Progenitor cell of endocrine pancreas (in vitro differentiated cells): ENCODE measurements at regions not wholly inside any gene's neighbourhood (a gene's known extent, or its start where the extent isn't known, plus 50 kb on each side); places are given as distances from the start of the nearest gene placed in this dataset.
"Not testable (repeated sequence)": the region's sequence is repeated elsewhere in the genome, so short reads cannot be mapped to it uniquely, and the experiment has no call there.

ENCODE experiments used
- DNase-seq: peaks from one replicate; pipeline ENCODE4 v3.0.0; 2021; ENCODE audit warnings: low spot score; ENCODE audit not compliant: unreplicated experiment
- H3K27ac Mint-ChIP-seq: 2 replicates; pipeline ENCODE4 v1.8.0; 2021; ENCODE audit warnings: mild to moderate bottlenecking, moderate library complexity, mixed read lengths
- H3K27me3 Mint-ChIP-seq: 2 replicates; pipeline ENCODE4 v1.8.0; 2021; ENCODE audit warnings: mixed read lengths
- H3K36me3 Mint-ChIP-seq: 2 replicates; pipeline ENCODE4 v1.8.0; 2022; ENCODE audit warnings: mixed read lengths; ENCODE audit not compliant: insufficient read depth
- H3K4me1 Mint-ChIP-seq: 2 replicates; pipeline ENCODE4 v1.8.0; 2021; ENCODE audit warnings: low read depth, mixed read lengths
- H3K4me3 Mint-ChIP-seq: 2 replicates; pipeline ENCODE4 v1.8.0; 2021; ENCODE audit warnings: low read depth, mild to moderate bottlenecking, moderate library complexity, mixed read lengths
- H3K9me3 Mint-ChIP-seq: 2 replicates; pipeline ENCODE4 v1.8.0; 2021; ENCODE audit warnings: low read depth, mixed read lengths
- CTCF ChIP-seq: fragments of 200-600 bp; sonication (generic); IDR thresholded peaks from one replicate; pipeline ENCODE4 v1.5.0; 2021; ENCODE audit warnings: antibody characterized with exemption, mild to moderate bottlenecking; ENCODE audit not compliant: unreplicated experiment

- H3K4me3 Mint-ChIP-seq, result no peak overlapping the region
- peaks cover 1% of the 10 kb centered on the region for H3K36me3 Mint-ChIP-seq
- H3K9me3 Mint-ChIP-seq, result peaks cover 46% of the 10 kb centered on the region
- no peak overlapping the region for H3K27ac Mint-ChIP-seq
- H3K27me3 Mint-ChIP-seq, result no peaks in the 10 kb centered on the region
- H3K4me1 Mint-ChIP-seq, result no peaks in the 10 kb centered on the region
- DNase-seq, result no peak
- TF ChIP-seq CTCF, result no peak
Measured at GRCh38 chr18:14937271-14937670, 189.3 kb downstream of the ANKRD30B start.

GRCh38 chr18:14939141-14939540 is 191.2 kb downstream of the ANKRD30B start:
- Mint-ChIP-seq H3K27ac (no peak overlapping the region), H3K36me3 (peaks cover 4% of the 10 kb centered on the region), H3K9me3 (peaks cover 41% of the 10 kb centered on the region), H3K27me3 (no peaks in the 10 kb centered on the region), H3K4me3 (no peak overlapping the region), H3K4me1 (no peaks in the 10 kb centered on the region)
- no peak for DNase-seq
- TF ChIP-seq CTCF, result no peak

GRCh38 chr18:14940106-14940505 is 192.1 kb downstream of the ANKRD30B start:
- DNase-seq, H3K27me3 Mint-ChIP-seq, H3K4me1 Mint-ChIP-seq, H3K27ac Mint-ChIP-seq, H3K4me3 Mint-ChIP-seq, H3K36me3 Mint-ChIP-seq: not testable (repeated sequence)
- H3K9me3 Mint-ChIP-seq, result peaks cover 37% of the 10 kb centered on the region

GRCh38 chr18:14940735-14941134 is 192.8 kb downstream of the ANKRD30B start:
- Mint-ChIP-seq H3K4me3 (no peak overlapping the region), H3K36me3 (peaks cover 4% of the 10 kb centered on the region), H3K27ac (no peak overlapping the region), H3K9me3 (peaks cover 33% of the 10 kb centered on the region), H3K27me3 (no peaks in the 10 kb centered on the region), H3K4me1 (no peaks in the 10 kb centered on the region)
- TF ChIP-seq CTCF, result no peak
- DNase-seq, result no peak

GRCh38 chr18:14941256-14941655 is 193.3 kb downstream of the ANKRD30B start:
- peaks cover 32% of the 10 kb centered on the region for H3K9me3 Mint-ChIP-seq
- no peaks in the 10 kb centered on the region for H3K4me1 Mint-ChIP-seq
- TF ChIP-seq CTCF, result no peak
- H3K36me3 Mint-ChIP-seq, result peaks cover 4% of the 10 kb centered on the region
- H3K4me3 Mint-ChIP-seq, result no peak overlapping the region
- no peaks in the 10 kb centered on the region for H3K27me3 Mint-ChIP-seq
- no peak for DNase-seq
- H3K27ac Mint-ChIP-seq, result no peak overlapping the region

GRCh38 chr18:14941792-14942191 is 193.8 kb downstream of the ANKRD30B start:
- TF ChIP-seq CTCF, result no peak
- H3K9me3 Mint-ChIP-seq, result peaks cover 27% of the 10 kb centered on the region
- H3K36me3 Mint-ChIP-seq, result peaks cover 4% of the 10 kb centered on the region
- no peak overlapping the region for H3K4me3 Mint-ChIP-seq
- H3K4me1 Mint-ChIP-seq, result no peaks in the 10 kb centered on the region
- H3K27ac Mint-ChIP-seq, result no peak overlapping the region
- H3K27me3 Mint-ChIP-seq, result no peaks in the 10 kb centered on the region
- DNase-seq, result no peak
